ENCODE measurements at regions not wholly inside any gene's neighbourhood (a gene's known extent, or its start where the extent isn't known, plus 50 kb on each side); places are given as distances from the start of the nearest gene placed in this dataset.

- no peak for DNase-seq (ENCODE audit: low read depth)
- TF ChIP-seq CTCF (conservative IDR thresholded peaks at IDR 0.05; ENCODE audit: low read depth, low read length): no peak
- H3K4me3 ChIP-seq (ENCODE audit: low read length): no peak overlapping the region
These were observed 83.2 kb downstream of the AREG start for GRCh38 chr4:74528178-74528577.

GRCh38 chr4:74529284-74530041 lies 84.5 kb downstream of the AREG start:
- no peak for DNase-seq (ENCODE audit: low read depth)
- H3K4me3 ChIP-seq (ENCODE audit: low read length): no peak overlapping the region
- no peak for TF ChIP-seq CTCF (conservative IDR thresholded peaks at IDR 0.05; ENCODE audit: low read depth, low read length)

GRCh38 chr4:74531963-74532794 lies 87.2 kb downstream of the AREG start:
- TF ChIP-seq CTCF (conservative IDR thresholded peaks at IDR 0.05; ENCODE audit: low read depth, low read length): peak; percentile 71
- H3K4me3 ChIP-seq (ENCODE audit: low read length): no peak overlapping the region
- DNase-seq (ENCODE audit: low read depth): no peak

- no peak for TF ChIP-seq CTCF (conservative IDR thresholded peaks at IDR 0.05; ENCODE audit: low read depth, low read length)
- DNase-seq (ENCODE audit: low read depth): no peak
- H3K4me3 ChIP-seq (ENCODE audit: low read length): no peak overlapping the region
These were observed 89.2 kb downstream of the AREG start for GRCh38 chr4:74534121-74534520.

GRCh38 chr4:74534936-74535335 lies 90.0 kb downstream of the AREG start:
- TF ChIP-seq CTCF (conservative IDR thresholded peaks at IDR 0.05; ENCODE audit: low read depth, low read length): no peak
- no peak for DNase-seq (ENCODE audit: low read depth)
- H3K4me3 ChIP-seq (ENCODE audit: low read length): no peak overlapping the region

GRCh38 chr4:74535512-74535911 lies 90.6 kb downstream of the AREG start:
- no peak for TF ChIP-seq CTCF (conservative IDR thresholded peaks at IDR 0.05; ENCODE audit: low read depth, low read length)
- DNase-seq (ENCODE audit: low read depth): no peak
- H3K4me3 ChIP-seq (ENCODE audit: low read length): no peak overlapping the region

Data from retinal pigment epithelial cell (primary cell).